Loucy (cell line): ENCODE measurements at regions not wholly inside any gene's neighbourhood (a gene's known extent, or its start where the extent isn't known, plus 50 kb on each side); places are given as distances from the start of the nearest gene placed in this dataset.

Experiments
- CTCF ChIP-seq: fragments of 200-600 bp; sonication (generic); conservative IDR thresholded peaks from 2 replicates; pipeline ENCODE4 v1.5.1; 2014; ENCODE audit warnings: mild to moderate bottlenecking, antibody characterized with exemption, low read length
- EZH2phosphoT487 ChIP-seq: fragments of 200-600 bp; IDR thresholded peaks from 2 replicates; pipeline ENCODE4 v1.6.1; 2018; ENCODE audit warnings: antibody characterized with exemption, mild to moderate bottlenecking, moderate library complexity, borderline replicate concordance

DNA sequence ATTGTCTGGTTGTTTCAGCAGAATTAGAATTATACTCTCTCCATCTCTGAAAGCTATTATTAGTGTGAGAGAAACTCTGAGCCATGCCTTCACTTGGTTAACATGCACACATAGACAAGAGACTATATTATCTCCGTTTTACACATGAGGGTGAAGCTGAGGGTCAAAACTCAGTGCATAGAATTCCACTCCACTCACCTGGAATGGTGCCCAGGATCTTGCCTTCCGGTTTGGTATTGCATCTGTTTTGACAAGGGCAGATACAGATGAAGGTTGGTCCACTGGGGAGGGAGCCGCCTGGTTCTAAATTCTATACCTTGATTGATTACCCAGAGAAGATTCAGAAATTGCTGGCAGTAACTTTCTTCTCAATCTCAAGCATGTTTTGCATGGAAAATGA, 149.5 kb upstream of the PELI2 start:
- no peak for TF ChIP-seq CTCF
- no peak for TF ChIP-seq EZH2phosphoT487
